Gastrocnemius medialis (tissue), 4 donors: ENCODE measurements at regions not wholly inside any gene's neighbourhood (a gene's known extent, or its start where the extent isn't known, plus 50 kb on each side); places are given as distances from the start of the nearest gene placed in this dataset.
A peak's percentile ranks its signal among the peaks of the same experiment; 100 is the strongest.

Experiments used
- ATAC-seq, 2 donors: fragments of 150-250 bp; one replicate each; pipeline ENCODE4 v1.9.1; 2016
- DNase-seq, 2 donors: peaks; one replicate each; pipeline ENCODE4 v3.0.0-alpha.2; 2019
- H3K27ac ChIP-seq, 4 donors: fragments of 200-600 bp; sonication (generic); 1 replicate in 1 of 4; 2 replicates in 3 of 4; pipeline ENCODE4 v1.5.1; 2016 to 2018; ENCODE audit warnings: mild to moderate bottlenecking in 2 of 4, moderate library complexity in 1 of 4
- H3K27me3 ChIP-seq, 3 donors: fragments of 200-600 bp; sonication (generic) in 2 of 3; 1 replicate in 1 of 3; 2 replicates in 2 of 3; pipeline versions ENCODE4 v1.5.1 to v1.6.0; 2016 to 2019; ENCODE audit warnings: mild to moderate bottlenecking in 1 of 3, moderate library complexity in 1 of 3
- H3K36me3 ChIP-seq, 2 donors: fragments of 200-600 bp; sonication (generic) in 1 of 2; one replicate each; pipeline ENCODE4 v1.5.1; 2017 to 2018
- H3K4me1 ChIP-seq, 2 donors: fragments of 200-600 bp; sonication (generic) in 1 of 2; one replicate each; pipeline ENCODE4 v1.5.1; 2016 to 2017; ENCODE audit warnings: mild to moderate bottlenecking in 2 of 2
- H3K4me3 ChIP-seq, 4 donors: fragments of 200-600 bp; sonication (generic) in 3 of 4; 1 replicate in 1 of 4; 2 replicates in 3 of 4; pipeline ENCODE4 v1.5.1; 2016 to 2019; ENCODE audit warnings: mild to moderate bottlenecking in 2 of 4
- H3K9me3 ChIP-seq, 3 donors: fragments of 200-600 bp; sonication (generic) in 2 of 3; 1 replicate in 1 of 3; 2 replicates in 2 of 3; pipeline ENCODE4 v1.5.1; 2016 to 2019
- CTCF ChIP-seq, 5 experiments: fragments of 450-650 bp in 3 of 5; fragments of 200-600 bp in 2 of 5; sonication (generic) in 2 of 5; IDR thresholded peaks in 4 of 5; conservative IDR thresholded peaks in 1 of 5; 1 replicate in 4 of 5; 2 replicates in 1 of 5; pipeline ENCODE4 v1.5.1; 2016 to 2019; ENCODE audit warnings: antibody characterized with exemption in 5 of 5, mild to moderate bottlenecking in 3 of 5, moderate library complexity in 3 of 5
- POLR2A ChIP-seq, 2 donors: fragments of 450-650 bp; IDR thresholded peaks; one replicate each; pipeline ENCODE4 v1.6.1; 2017; ENCODE audit warnings: antibody characterized with exemption in 2 of 2, mild to moderate bottlenecking in 2 of 2, moderate library complexity in 2 of 2
- in situ Hi-C, 4 donors: fragments of 200-750 bp; cut with MboI; loops; one replicate each; pipeline versions ENCODE4 v1.15.0 to v1.8.0; 2017; ENCODE audit warnings: low sequenced_read_pairs in 4 of 4
- intact Hi-C: fragments of 100-400 bp; cut with DNase I; formaldehyde crosslinking; loops from one replicate; pipeline ENCODE4 v1.15.1; 2023; ENCODE audit warnings: low total_unique reads

- no peak for ATAC-seq
- Histone ChIP-seq H3K27ac (no peak overlapping the region), H3K4me1 (no peaks in the 10 kb centered on the region), H3K27me3 (no peaks in the 10 kb centered on the region), H3K9me3 (no peaks in the 10 kb centered on the region), H3K36me3 (no peaks in the 10 kb centered on the region), H3K4me3 (no peak overlapping the region)
- no peak for DNase-seq
- intact Hi-C loops = no loop called here
- TF ChIP-seq CTCF (IDR thresholded peaks at IDR 0.05 in 4 of 5, conservative IDR thresholded peaks at IDR 0.05 in 1 of 5) = no peak
- TF ChIP-seq POLR2A (IDR thresholded peaks at IDR 0.05) = no peak
- in situ Hi-C loops = no loop called here
These were observed 116.3 kb upstream of the PPP2R2D start for GRCh38 chr10:131784363-131785120.

- in situ Hi-C loops (no loop called here), intact Hi-C loops (no loop called here)
- Histone ChIP-seq H3K9me3 (no peaks in the 10 kb centered on the region), H3K27ac (no peak overlapping the region), H3K4me3 (no peak overlapping the region), H3K27me3 (no peaks in the 10 kb centered on the region), H3K4me1 (no peaks in the 10 kb centered on the region), H3K36me3 (no peaks in the 10 kb centered on the region)
- no peak for ATAC-seq
- DNase-seq = no peak
- TF ChIP-seq CTCF (IDR thresholded peaks at IDR 0.05 in 4 of 5, conservative IDR thresholded peaks at IDR 0.05 in 1 of 5) (no peak), POLR2A (IDR thresholded peaks at IDR 0.05) (no peak)
These were observed 115.7 kb upstream of the PPP2R2D start for GRCh38 chr10:131785121-131785460.

- intact Hi-C loops = loop anchor here (2.0 kb wide), 1 partner anchor 332 kb away; no protein-coding TSS in a partner anchor
- Histone ChIP-seq H3K4me1 (no peaks in the 10 kb centered on the region), H3K9me3 (no peaks in the 10 kb centered on the region), H3K27ac (no peak overlapping the region), H3K36me3 (no peaks in the 10 kb centered on the region), H3K4me3 (no peak overlapping the region), H3K27me3 (no peaks in the 10 kb centered on the region)
- ATAC-seq (no peak), DNase-seq (no peak)
- in situ Hi-C loops = no loop called here
- TF ChIP-seq POLR2A (IDR thresholded peaks at IDR 0.05) = no peak
- TF ChIP-seq CTCF (IDR thresholded peaks at IDR 0.05 in 4 of 5, conservative IDR thresholded peaks at IDR 0.05 in 1 of 5) = peak in 4 of 5 experiments; percentile 48 to 62 (median 52)
These were observed 113.8 kb upstream of the PPP2R2D start for GRCh38 chr10:131786756-131787605.

GRCh38 chr10:131787961-131788360, 112.8 kb upstream of the PPP2R2D start:
- no peak overlapping the region for H3K4me3 ChIP-seq
- H3K36me3 ChIP-seq = no peaks in the 10 kb centered on the region
- intact Hi-C loops = loop anchor here (2.0 kb wide), 1 partner anchor 333 kb away; no protein-coding TSS in a partner anchor
- no peaks in the 10 kb centered on the region for H3K27me3 ChIP-seq
- DNase-seq (no peak), ATAC-seq (no peak)
- in situ Hi-C loops = no loop called here
- no peaks in the 10 kb centered on the region for H3K9me3 ChIP-seq
- no peak for TF ChIP-seq CTCF (IDR thresholded peaks at IDR 0.05 in 4 of 5, conservative IDR thresholded peaks at IDR 0.05 in 1 of 5)
- no peak for TF ChIP-seq POLR2A (IDR thresholded peaks at IDR 0.05)
- H3K27ac ChIP-seq = no peak overlapping the region
- H3K4me1 ChIP-seq = no peaks in the 10 kb centered on the region
